IMR-90 (cell line): ENCODE measurements at regions not wholly inside any gene's neighbourhood (a gene's known extent, or its start where the extent isn't known, plus 50 kb on each side); places are given as distances from the start of the nearest gene placed in this dataset.

Source experiments
- CHD1 ChIP-seq: IDR thresholded peaks from 2 replicates; pipeline ENCODE4 v1.6.1; 2012; ENCODE audit warnings: low read depth, low read length, improper control_type of control experiment
- ELK1 ChIP-seq: fragments of 150-350 bp; IDR thresholded peaks from 2 replicates; pipeline ENCODE4 v1.6.1; 2016; ENCODE audit warnings: low read depth, mild to moderate bottlenecking, low read length, moderate library complexity, borderline replicate concordance
- RAD21 ChIP-seq: IDR thresholded peaks from 2 replicates; pipeline ENCODE4 v1.6.1; 2012; ENCODE audit warnings: low read length, improper control_type of control experiment
- TF ChIP-seq, protein P1 (sequence below): conservative IDR thresholded peaks from 2 replicates; pipeline ENCODE4 v1.5.1; 2012; ENCODE audit warnings: mild to moderate bottlenecking, low read depth, low read length, improper control_type of control experiment

DNA sequence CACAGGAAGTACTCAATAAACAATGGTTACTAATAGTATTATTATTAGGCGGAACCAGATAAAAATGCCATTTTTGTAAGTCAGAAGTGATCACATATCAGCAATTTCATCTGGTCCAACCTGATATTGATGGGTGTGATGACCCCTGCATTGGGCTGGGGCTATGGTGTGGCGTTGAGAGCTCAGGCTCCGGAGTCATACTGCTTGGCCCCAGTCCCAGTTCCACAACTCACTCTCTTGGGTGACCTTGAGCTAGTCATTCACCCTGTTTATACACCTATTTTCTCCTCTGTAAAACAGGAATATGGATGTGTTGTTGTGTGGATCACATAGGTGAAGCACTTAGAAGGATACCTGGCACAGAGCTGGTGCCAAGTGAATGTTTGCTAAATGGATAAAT, 229.4 kb upstream of the POU3F1 start:
- TF ChIP-seq CHD1 (no peak), ELK1 (no peak), RAD21 (no peak)
- TF ChIP-seq, protein P1, sequence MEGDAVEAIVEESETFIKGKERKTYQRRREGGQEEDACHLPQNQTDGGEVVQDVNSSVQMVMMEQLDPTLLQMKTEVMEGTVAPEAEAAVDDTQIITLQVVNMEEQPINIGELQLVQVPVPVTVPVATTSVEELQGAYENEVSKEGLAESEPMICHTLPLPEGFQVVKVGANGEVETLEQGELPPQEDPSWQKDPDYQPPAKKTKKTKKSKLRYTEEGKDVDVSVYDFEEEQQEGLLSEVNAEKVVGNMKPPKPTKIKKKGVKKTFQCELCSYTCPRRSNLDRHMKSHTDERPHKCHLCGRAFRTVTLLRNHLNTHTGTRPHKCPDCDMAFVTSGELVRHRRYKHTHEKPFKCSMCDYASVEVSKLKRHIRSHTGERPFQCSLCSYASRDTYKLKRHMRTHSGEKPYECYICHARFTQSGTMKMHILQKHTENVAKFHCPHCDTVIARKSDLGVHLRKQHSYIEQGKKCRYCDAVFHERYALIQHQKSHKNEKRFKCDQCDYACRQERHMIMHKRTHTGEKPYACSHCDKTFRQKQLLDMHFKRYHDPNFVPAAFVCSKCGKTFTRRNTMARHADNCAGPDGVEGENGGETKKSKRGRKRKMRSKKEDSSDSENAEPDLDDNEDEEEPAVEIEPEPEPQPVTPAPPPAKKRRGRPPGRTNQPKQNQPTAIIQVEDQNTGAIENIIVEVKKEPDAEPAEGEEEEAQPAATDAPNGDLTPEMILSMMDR: no peak
